Gastroesophageal sphincter (tissue), 4 donors: ENCODE measurements at regions not wholly inside any gene's neighbourhood (a gene's known extent, or its start where the extent isn't known, plus 50 kb on each side); places are given as distances from the start of the nearest gene placed in this dataset.
"Not testable (repeated sequence)": the region's sequence is repeated elsewhere in the genome, so short reads cannot be mapped to it uniquely, and the experiment has no call there.

Experiments
- ATAC-seq: fragments of 150-250 bp; one replicate; pipeline ENCODE4 v1.9.1; 2016; ENCODE audit warnings: mild to moderate bottlenecking, moderate library complexity
- H3K27ac ChIP-seq, 4 donors: fragments of 200-600 bp; sonication (generic) in 3 of 4; 1 replicate in 3 of 4; 2 replicates in 1 of 4; pipeline ENCODE4 v1.5.1; 2016 to 2019
- H3K27me3 ChIP-seq: fragments of 200-600 bp; sonication (generic); one replicate; pipeline ENCODE4 v1.5.1; 2019
- H3K36me3 ChIP-seq, 2 donors: fragments of 200-600 bp; sonication (generic); one replicate each; pipeline ENCODE4 v1.5.1; 2019; ENCODE audit warnings: control low read depth in 1 of 2
- H3K4me1 ChIP-seq, 3 donors: fragments of 200-600 bp; sonication (generic); 1 replicate in 2 of 3; 2 replicates in 1 of 3; pipeline ENCODE4 v1.5.1; 2016 to 2019; ENCODE audit warnings: control low read depth in 2 of 3
- H3K4me3 ChIP-seq, 2 donors: fragments of 200-600 bp; sonication (generic); one replicate each; pipeline ENCODE4 v1.5.1; 2019; ENCODE audit warnings: mild to moderate bottlenecking in 1 of 2, moderate library complexity in 1 of 2
- H3K9me3 ChIP-seq, 3 donors: fragments of 200-600 bp; sonication (generic); one replicate each; pipeline ENCODE4 v1.5.1; 2017 to 2019; ENCODE audit warnings: control low read depth in 2 of 3
- EP300 ChIP-seq: sonication (generic); formaldehyde crosslinking; IDR thresholded peaks from one replicate; pipeline ENCODE4 v1.6.1; 2017; ENCODE audit warnings: antibody characterized with exemption, mild to moderate bottlenecking
- POLR2A ChIP-seq, 2 donors: fragments of 450-650 bp; IDR thresholded peaks; one replicate each; pipeline ENCODE4 v1.6.1; 2017; ENCODE audit warnings: antibody characterized with exemption in 2 of 2, mild to moderate bottlenecking in 2 of 2, moderate library complexity in 1 of 2
- POLR2AphosphoS5 ChIP-seq: sonication (generic); formaldehyde crosslinking; IDR thresholded peaks from one replicate; pipeline ENCODE4 v1.6.1; 2017; ENCODE audit warnings: antibody characterized with exemption
- WGBS, 2 donors: methylation state at CpG; one replicate each; pipeline ENCODE4 v1.1.5; 2018; ENCODE audit warnings: low coverage in 1 of 2; 5-methylcytosine and 5-hydroxymethylcytosine counted together
- TF ChIP-seq, protein P1 (sequence below), 4 experiments: fragments of 200-600 bp in 2 of 4; fragments of 450-650 bp in 2 of 4; sonication (generic) in 1 of 4; IDR thresholded peaks; one replicate each; pipeline ENCODE4 v1.5.1; 2017 to 2019; ENCODE audit warnings: antibody characterized with exemption in 4 of 4, mild to moderate bottlenecking in 2 of 4, moderate library complexity in 2 of 4

DNA sequence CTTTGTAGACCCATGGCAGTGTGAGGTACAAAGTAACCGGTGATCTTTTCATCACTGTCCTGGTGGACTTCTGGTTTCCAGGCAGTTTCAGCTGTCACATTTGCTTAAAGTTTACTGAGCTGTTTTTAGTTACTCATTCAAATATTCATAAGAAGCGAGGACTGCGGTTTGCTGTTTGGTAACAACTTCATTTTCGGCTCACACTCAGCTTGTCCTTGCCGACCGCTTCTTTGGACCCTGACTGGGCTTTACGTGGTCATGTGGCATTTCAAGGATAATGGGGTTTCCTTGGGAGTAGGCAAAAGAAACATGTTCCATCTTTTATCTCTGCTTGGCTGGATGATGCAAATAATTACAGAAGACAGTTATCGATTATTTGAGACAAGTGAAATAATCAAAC is 350.7 kb downstream of the PAX3 start:
- WGBS, 2 donors = 78 to 79% methylated on average over 6 to 8 of the region's 8 CpGs
- H3K4me3 ChIP-seq = no peak overlapping the region
- H3K4me1 ChIP-seq = peaks cover 0 to 21% (median 6%) of the 10 kb centered on the region in 3 donors
- no peak for ATAC-seq
- no peaks in the 10 kb centered on the region for H3K27me3 ChIP-seq
- no peaks in the 10 kb centered on the region for H3K36me3 ChIP-seq
- TF ChIP-seq EP300 (no peak), POLR2AphosphoS5 (no peak), POLR2A (IDR thresholded peaks at IDR 0.05) (no peak)
- TF ChIP-seq, protein P1, sequence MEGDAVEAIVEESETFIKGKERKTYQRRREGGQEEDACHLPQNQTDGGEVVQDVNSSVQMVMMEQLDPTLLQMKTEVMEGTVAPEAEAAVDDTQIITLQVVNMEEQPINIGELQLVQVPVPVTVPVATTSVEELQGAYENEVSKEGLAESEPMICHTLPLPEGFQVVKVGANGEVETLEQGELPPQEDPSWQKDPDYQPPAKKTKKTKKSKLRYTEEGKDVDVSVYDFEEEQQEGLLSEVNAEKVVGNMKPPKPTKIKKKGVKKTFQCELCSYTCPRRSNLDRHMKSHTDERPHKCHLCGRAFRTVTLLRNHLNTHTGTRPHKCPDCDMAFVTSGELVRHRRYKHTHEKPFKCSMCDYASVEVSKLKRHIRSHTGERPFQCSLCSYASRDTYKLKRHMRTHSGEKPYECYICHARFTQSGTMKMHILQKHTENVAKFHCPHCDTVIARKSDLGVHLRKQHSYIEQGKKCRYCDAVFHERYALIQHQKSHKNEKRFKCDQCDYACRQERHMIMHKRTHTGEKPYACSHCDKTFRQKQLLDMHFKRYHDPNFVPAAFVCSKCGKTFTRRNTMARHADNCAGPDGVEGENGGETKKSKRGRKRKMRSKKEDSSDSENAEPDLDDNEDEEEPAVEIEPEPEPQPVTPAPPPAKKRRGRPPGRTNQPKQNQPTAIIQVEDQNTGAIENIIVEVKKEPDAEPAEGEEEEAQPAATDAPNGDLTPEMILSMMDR (IDR thresholded peaks at IDR 0.05) = no peak
- H3K27ac ChIP-seq = no peak overlapping the region
- no peaks in the 10 kb centered on the region for H3K9me3 ChIP-seq

DNA sequence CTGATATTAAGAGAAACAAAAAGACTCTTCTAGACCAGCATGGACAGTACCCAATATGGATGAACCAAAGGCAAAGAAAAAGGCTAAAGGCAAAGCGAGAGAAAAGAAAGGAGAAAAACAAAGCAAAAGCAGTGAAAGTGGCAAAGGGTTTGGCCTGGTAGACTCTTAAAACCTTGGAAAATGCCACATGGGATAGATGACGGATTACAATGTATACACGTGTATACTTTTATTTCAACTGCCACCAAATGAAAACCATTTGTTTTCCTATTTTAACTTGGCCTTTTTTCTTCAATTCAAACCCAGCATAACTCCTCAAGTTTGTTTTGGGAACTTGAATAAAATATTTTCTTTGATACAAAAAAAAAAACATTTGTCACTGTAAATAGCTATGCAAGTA is 354.3 kb downstream of the PAX3 start:
- H3K36me3 ChIP-seq, ATAC-seq, H3K4me3 ChIP-seq, H3K9me3 ChIP-seq, H3K27me3 ChIP-seq: not testable (repeated sequence)
- peaks cover 3 to 49% (median 11%) of the 10 kb centered on the region in 3 donors for H3K4me1 ChIP-seq
- peak overlapping the region in 3 of 4 donors; percentile 64 to 97 (median 77) for H3K27ac ChIP-seq
- 78 to 92% methylated on average over 2 to 3 of the region's 3 CpGs for WGBS, 2 donors

DNA sequence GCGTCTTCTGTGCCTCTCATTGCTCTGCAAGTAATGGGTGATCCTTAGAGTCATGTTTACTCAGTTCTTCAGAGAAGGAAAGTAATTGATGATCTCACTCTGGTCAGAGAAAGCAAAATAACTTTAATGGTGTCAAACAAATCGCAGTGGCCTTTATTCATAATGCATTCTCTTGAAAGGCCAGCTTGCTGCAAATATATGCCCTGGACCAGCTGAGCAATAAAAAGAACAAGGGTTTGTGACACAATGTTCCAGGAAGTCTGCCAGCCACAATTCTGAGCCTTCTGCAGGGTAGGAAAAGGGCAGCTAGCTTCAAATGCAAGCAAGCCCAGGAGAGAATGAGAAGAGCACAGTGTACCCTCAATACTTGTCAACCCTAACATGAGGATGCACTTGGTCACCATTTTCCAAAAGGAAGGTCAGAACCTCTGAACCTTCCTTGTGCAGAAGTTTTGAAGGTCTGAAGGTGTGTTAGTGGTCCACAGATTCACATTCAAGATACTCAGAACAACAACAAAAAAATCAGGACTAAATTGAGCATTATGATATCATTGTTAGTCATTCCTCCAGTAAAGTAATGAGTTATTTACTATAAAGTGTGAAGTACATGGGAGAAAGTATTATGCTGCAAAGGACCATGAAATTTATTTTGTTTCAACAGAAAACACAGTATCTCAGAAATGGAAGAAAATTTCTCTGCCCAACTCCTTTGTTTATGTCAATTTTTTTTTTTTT is 355.6 kb downstream of the PAX3 start:
- Histone ChIP-seq H3K4me3 (no peak overlapping the region), H3K27me3 (no peaks in the 10 kb centered on the region), H3K36me3 (no peaks in the 10 kb centered on the region), H3K27ac (peak overlapping the region; percentile 64 to 97 (median 76)), H3K9me3 (no peaks in the 10 kb centered on the region), H3K4me1 (peaks cover 3 to 41% (median 5%) of the 10 kb centered on the region in 3 donors)
- 9 to 20% methylated on average over 2 of the region's 2 CpGs for WGBS, 2 donors
- TF ChIP-seq EP300 (peak; percentile 81), POLR2AphosphoS5 (peak; percentile 96), POLR2A (IDR thresholded peaks at IDR 0.05) (no peak)
- TF ChIP-seq, protein P1 (IDR thresholded peaks at IDR 0.05) = no peak
- peak; percentile 90 for ATAC-seq

DNA sequence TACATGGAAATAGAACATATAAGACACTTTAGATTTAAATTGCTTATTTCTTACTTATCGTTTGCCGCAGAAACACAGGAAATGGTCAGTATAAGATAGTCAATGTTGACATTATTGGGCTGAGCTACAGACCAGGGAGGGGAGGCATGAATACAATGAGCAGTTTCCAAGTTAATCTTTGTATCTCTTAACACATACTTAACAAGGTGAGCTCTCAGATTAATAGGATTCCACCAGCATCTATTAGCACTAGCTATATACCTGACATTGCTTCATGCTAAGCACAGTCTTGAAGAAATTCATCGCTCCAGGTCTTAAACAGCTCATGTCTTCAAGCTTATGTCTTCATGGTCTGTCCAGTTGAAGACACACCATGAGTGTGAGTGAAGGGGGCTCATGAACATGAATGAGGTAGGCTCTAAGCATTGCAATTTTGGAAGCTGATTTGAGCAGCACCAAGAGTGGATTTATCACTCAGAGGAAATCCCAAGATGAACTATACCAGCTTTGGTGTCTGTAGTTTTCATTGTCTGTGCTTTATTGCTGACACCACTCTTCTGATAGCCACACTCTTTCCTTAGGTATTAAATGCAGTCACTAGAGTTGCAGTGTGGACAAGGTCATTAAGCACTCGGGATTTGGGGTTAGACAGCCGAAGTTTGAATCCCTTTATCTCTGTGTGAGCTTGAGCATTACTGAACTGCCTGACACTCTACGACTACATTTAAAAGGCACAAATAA is 359.3 kb upstream of the EPHA4 start:
- no peak overlapping the region for H3K4me3 ChIP-seq
- 58 to 87% methylated on average over 6 of the region's 6 CpGs for WGBS, 2 donors

DNA sequence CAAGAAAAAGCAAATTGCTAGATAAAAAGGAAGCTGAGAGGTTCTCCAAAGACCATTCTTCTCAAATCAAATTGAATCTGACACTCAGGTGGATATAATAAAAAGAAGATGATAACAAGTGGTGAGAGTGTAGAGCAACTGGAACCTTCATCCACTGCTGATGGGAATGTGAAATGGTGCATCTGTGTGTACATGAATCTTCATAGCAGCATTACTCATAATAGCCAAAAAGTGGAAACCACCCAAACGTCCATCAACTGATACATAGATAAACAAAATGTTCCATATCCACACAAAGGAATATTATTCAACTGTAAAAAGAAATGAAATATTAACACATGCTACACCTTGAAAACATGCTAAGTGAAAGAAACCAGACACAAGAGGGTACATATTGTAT is 357.2 kb upstream of the EPHA4 start:
- no peak for ATAC-seq
- no peaks in the 10 kb centered on the region for H3K9me3 ChIP-seq
- H3K4me1 ChIP-seq = no peaks in the 10 kb centered on the region
- H3K27me3 ChIP-seq = no peaks in the 10 kb centered on the region
- no peak for TF ChIP-seq POLR2A (IDR thresholded peaks at IDR 0.05)
- TF ChIP-seq POLR2AphosphoS5 = no peak
- TF ChIP-seq EP300 = no peak
- TF ChIP-seq, protein P1 (IDR thresholded peaks at IDR 0.05) = no peak
- H3K4me3 ChIP-seq = no peak overlapping the region
- H3K27ac ChIP-seq = no peak overlapping the region
- no peaks in the 10 kb centered on the region for H3K36me3 ChIP-seq
- WGBS, 2 donors = 10 to 24% methylated on average over 1 of the region's 1 CpG

More for the DNA sequence above, 359.3 kb upstream of the EPHA4 start:
- no peaks in the 10 kb centered on the region for H3K36me3 ChIP-seq
- no peak for ATAC-seq
- H3K27ac ChIP-seq = no peak overlapping the region
- H3K27me3 ChIP-seq = no peaks in the 10 kb centered on the region
- H3K9me3 ChIP-seq = no peaks in the 10 kb centered on the region
- TF ChIP-seq EP300 (no peak), POLR2AphosphoS5 (no peak), POLR2A (IDR thresholded peaks at IDR 0.05) (no peak)
- TF ChIP-seq, protein P1 (IDR thresholded peaks at IDR 0.05) = no peak
- no peaks in the 10 kb centered on the region for H3K4me1 ChIP-seq
